Limb (tissue), 2 donors: ENCODE measurements at regions not wholly inside any gene's neighbourhood (a gene's known extent, or its start where the extent isn't known, plus 50 kb on each side); places are given as distances from the start of the nearest gene placed in this dataset.
"Not testable (repeated sequence)": the region's sequence is repeated elsewhere in the genome, so short reads cannot be mapped to it uniquely, and the experiment has no call there.

ENCODE experiments used
- DNase-seq, 2 donors: peaks; one replicate each; pipeline ENCODE4 v3.0.0-alpha.2; 2016; ENCODE audit errors: extremely low spot score in 2 of 2

DNA sequence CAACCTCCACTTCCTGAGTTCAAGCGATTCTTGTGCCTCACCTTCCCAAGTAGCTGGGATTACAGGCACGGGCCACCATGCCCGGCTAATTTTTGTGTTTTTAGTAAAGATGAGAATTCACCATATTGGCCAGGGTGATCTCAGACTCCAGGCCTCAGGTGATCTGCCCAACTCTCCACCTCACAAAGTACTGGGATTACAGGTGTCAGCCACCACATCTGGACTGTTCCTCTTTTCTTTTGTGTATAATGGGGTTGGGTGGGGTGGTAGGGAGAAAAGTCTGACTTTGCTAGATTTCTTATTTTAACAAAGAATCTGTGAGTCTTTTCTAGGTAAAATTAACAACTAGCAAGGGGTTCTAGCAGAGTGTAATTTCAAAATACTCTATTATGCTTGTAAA, 92.7 kb upstream of the AMN1 start:
- DNase-seq: no peak

DNA sequence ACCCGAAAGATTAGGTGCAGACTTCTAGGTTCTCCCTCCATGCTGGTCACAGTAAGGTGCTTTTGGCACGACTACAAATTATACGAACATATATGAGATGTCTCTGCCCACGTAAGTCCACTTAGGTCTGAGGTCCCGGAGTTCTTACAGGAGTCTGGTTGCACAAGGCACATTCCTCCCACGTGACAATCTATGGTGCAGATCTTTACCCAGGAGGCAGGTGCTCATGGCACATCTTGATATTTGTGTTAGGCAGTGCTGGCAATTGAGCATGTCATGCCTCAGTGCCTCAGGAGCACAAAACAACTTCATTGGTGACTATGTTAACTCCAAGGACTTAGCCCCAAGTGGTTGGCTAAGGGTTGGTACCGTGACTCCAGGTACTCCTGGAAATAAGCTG, 92.0 kb upstream of the AMN1 start:
- no peak for DNase-seq

DNA sequence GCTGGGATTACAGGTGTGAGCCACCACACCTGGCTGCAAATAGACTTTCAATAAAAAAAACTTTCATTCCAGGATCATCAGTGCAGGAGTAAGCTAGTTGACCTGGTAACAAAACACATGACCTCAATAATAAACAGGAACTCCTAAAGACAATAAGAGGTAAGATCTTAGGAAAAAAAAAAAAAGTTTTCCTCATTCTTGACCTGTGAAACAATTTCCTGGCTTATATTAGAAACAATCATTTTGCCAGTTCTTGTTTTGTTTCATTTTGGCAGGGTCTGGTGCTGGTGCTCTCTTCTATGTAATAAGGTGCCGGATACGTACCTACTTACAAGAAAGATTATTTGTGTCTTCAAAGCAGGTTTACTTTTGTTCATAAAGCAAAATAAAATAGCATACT, 90.6 kb upstream of the AMN1 start:
- DNase-seq: no peak

DNA sequence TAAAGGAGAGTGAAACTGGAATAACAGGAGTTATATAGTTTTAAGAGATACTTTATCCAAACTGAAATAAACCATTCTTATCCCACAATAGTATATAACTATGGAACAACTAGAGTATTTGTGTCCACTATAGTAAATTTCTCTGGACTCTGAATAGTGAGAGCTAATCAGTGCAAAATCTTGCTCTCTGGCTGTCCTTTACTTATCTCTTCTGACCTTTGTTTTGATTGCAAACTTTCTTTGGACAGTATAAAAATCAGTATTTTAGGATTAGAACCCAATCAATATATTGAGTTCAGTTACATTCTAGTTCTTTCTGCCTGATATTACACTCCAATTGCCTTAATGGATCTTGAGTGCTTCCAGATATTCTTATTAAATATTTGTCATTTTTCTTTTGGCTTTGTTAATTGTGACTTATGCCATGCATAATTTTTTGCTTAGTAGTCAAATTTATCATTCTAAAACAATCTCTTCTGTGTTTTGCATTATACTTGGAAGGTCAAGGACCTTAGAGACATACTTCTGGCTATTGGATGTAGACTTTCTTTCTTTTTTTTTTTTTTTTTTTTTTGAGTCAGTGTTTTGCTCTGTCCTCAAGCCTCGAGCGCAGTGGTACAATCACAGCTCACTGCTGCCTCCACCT, 89.9 kb upstream of the AMN1 start:
- no peak for DNase-seq

DNA sequence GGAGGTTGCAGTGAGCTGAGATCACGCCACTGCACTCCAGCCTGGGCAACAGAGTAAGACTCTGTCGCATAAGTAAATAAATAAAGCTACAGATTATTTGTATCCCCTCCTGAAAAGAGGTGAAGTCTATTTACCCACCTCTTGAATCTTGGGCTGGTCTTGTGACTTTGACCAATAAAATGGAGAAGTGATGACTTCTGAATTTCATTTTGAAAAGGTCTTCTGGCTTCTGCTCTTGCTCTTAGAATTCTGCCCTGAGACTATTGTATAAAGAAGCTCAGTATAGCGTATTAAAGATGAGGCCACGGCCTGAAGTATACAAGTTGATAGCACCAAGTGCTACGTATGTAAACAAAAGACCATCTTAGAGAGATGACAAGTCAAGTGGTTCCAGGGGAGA, 88.3 kb upstream of the AMN1 start:
- DNase-seq: no peak

DNA sequence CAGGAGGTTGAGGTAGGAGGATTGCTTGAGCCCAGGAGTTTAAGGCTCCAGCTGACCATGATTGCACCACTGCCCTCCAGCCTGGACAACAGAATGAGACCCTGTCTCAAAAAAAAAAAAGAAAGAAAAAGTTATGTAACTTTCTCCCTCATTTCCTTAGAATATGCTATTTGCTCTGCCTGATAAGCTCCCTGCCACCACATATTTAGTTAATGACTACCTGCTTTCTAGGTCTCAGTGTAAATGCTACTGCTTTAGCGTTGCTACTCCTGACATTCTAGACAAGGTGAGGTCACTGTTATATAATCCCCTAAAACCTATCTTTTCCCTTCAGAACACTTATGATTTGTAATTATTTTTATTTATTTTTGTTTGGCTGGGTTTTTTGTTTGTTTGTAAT, 86.3 kb upstream of the AMN1 start:
- DNase-seq: no peak

- DNase-seq: no peak
Observed at GRCh38 chr12:31813305-31813704, 84.5 kb upstream of the AMN1 start.

DNA sequence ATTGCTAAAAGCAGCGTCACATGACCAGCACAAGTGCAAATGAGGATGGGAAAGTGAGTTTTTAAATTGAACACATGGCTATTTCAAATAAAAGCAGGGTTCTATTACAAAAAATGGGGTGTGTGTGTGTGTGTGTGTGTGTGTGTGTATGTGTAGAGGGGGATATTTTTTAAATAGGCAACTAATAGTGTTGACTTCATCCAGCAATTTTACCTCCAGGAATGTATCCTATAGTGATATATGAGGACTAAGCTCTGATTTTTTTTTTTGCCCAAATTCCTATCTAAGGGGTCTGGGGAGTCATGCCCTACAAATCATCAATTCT, 78.9 kb upstream of the AMN1 start:
- DNase-seq: no peak

DNA sequence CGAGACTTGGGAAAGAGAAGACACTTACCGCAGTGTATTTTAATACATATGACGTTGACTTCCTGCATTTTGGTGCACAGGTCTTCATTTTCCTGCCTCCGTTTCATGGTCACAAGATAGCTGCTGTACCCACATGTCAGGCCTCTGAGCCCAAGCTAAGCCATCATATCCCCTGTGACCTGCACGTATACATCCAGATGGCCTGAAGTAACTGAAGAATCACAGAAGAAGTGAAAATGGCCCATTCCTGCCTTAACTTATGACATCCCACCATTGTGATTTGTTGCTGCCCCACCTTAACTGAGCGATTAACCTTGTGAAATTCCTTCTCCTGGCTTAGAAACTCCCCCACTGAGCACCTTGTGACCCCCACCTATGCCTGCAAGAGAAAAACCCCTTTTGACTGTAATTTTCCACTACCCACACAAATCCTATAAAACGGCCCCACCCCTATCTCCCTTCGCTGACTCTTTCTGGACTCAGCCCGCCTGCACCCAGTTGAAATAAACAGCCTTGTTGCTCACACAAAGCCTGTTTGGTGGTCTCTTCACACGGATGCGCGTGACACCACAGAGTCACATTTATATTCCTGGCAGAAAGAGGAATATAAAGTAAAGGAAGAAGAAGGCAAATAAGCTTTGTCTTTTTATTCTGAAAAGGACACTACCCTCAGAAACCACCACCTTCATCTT, 78.4 kb upstream of the AMN1 start:
- not testable (repeated sequence) for DNase-seq

DNA sequence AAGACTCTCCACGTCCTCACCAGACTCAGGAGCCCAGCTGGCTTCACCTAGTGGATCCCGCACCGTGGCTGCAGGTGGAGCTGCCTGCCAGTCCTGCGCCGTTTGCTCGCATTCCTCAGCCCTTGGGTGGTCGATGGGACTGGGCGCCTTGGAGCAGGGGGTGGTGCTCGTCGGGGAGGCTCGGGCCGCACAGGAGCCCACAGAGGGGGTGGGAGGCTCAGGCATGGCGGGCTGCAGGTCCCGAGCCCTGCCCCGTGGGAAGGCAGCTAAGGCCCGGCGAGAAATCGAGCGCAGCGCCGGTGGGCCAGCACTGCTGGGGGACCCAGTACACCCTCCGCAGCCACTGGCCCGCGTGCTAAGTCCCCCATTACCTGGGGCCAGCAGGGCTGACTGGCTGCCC, 76.9 kb upstream of the AMN1 start:
- DNase-seq: not testable (repeated sequence)

GRCh38 chr12:31804707-31805106, 75.9 kb upstream of the AMN1 start:
- not testable (repeated sequence) for DNase-seq

- DNase-seq: no peak
Observed at GRCh38 chr12:31804185-31804504, 75.3 kb upstream of the AMN1 start.

- DNase-seq: no peak
Observed at GRCh38 chr12:31803306-31804184, 74.7 kb upstream of the AMN1 start.

GRCh38 chr12:31801872-31802271, 73.1 kb upstream of the AMN1 start:
- no peak for DNase-seq

- no peak for DNase-seq
Observed at GRCh38 chr12:31797230-31797872, 68.5 kb upstream of the AMN1 start.

DNA sequence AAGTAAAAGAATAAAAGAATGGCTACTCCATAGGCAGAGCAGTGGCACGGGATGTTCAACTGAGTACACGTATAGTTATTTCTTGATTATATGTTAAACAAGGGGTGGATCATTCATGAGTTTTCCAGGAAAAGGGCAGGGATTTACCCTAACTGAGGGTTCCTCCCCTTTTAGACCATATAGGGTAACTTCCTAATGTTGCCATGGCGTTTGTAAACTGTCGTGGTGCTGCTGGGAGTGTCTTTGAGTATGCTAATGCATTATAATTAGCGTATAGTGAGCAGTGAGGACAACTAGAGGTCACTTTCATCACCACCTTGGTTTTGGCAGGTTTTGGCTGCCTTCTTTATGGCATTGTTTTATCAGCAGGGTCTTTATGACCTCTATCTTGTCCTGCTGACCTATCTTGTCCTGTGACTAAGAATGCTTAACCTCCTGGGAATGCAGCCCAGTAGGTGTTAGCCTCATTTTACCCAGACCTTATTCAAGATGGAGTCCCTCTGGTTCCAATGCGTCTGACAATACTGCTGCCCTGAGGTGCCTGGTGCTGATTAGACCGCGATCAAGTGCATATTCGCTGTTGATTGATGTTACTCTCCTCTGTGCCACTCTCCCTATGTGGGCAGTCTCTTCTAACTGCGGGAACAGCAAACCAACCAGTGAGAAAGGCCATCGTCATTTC, 67.6 kb upstream of the AMN1 start:
- no peak for DNase-seq

DNA sequence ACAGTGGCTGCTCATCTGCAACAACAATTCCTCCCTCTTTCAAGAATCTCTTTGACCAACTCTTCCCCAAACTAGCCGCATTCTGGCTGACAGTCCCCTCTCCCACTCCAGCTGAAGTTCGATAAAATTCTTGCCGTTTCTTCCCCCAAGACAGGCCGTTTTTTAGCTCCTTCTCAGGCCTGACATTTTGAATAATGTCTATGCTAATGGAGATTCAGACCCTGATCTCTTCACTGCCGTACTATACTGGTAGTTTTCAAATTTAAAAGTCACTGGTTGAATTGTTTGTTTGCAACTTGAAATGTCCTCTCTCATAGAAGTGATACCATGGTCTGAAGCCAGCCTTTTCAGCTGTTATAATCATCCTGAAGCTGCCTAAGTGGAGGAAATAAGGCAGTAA, 65.9 kb upstream of the AMN1 start:
- no peak for DNase-seq

DNA sequence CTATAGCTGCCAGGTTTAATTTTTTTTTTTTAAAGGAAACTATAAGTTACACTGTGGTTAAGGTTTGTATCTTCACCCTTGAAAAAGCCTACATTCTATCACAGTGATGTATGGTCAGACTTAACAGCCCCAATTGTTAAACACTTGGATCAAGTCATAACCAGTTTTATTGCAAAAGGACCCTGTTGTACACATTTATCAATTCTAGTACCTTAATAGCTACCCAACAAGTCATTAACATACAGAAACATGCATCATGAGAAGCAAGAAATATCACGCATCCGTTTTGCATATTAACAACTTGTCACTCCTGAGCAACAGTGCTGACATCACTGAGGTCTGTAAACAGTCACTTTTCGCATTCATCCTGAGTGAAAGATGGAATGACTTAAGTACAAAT, 62.4 kb upstream of the AMN1 start:
- not testable (repeated sequence) for DNase-seq

GRCh38 chr12:31790759-31791158, 61.9 kb upstream of the AMN1 start:
- DNase-seq: no peak

GRCh38 chr12:31785318-31785717, 56.5 kb upstream of the AMN1 start:
- no peak for DNase-seq

GRCh38 chr12:31783996-31784645, 55.3 kb upstream of the AMN1 start:
- DNase-seq: no peak
